ENCODE measurements at regions not wholly inside any gene's neighbourhood (a gene's known extent, or its start where the extent isn't known, plus 50 kb on each side); places are given as distances from the start of the nearest gene placed in this dataset.

DNA sequence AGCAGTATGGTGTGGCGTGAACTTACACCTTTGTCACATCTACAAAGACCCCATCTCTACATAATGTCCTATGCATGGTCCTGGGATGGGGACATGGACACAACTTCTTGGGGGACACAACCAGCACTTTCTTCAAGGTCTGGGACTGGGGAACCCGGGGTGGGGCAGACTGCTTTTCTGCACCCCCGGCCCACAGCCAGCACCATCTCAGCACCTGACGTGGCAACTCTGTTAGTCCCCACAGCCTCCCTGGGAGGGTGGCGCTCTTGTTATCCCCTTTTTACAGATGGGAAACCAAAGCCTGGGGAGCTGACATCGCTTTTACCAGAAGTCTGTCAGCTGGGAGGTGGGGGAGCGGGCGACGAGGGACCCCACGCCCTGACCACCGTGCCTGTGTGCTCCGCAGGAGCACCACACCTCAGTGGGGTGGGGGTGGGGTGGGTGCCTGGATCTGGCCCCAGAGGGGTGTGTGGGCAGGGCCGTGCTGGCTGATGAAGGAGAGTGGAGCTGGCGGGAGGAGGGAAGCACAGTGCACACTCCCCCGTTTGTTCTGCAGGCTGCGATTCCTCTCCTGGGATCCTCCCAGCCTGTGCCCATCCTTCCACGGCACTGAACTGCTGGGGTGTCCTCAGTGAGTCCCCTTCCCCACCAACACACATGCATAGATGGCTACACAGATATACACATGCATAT, 115.4 kb upstream of the GSE1 start:
- H2AFZ ChIP-seq (ENCODE audit: control insufficient read depth, low read length) = no peak overlapping the region
- FAIRE-seq (no peak), DNase-seq (ENCODE audit: low read depth, low spot score) (no peak)
- dilution Hi-C loops (cut with MboI; ENCODE audit: extremely low pct_ligation_motif_present, low sequenced_read_pairs) = no loop called here
- H3K9me1 ChIP-seq (ENCODE audit: control insufficient read depth, extremely low read depth, insufficient read depth, low read length) = no peaks in the 10 kb centered on the region
- H3K9ac ChIP-seq (ENCODE audit: control insufficient read depth, extremely low read depth, insufficient read depth, low read length) = no peak overlapping the region
- no peaks in the 10 kb centered on the region for H3K9me3 ChIP-seq (ENCODE audit: control insufficient read depth, low read depth, low read length)
- no peak overlapping the region for H3K27ac ChIP-seq (ENCODE audit: control insufficient read depth, insufficient read depth, low read length)
- no peaks in the 10 kb centered on the region for H3K36me3 ChIP-seq (ENCODE audit: control insufficient read depth in 2 of 2, extremely low read depth in 1 of 2, insufficient read depth in 2 of 2, low read length in 2 of 2)
- no peaks in the 10 kb centered on the region for H3K27me3 ChIP-seq (ENCODE audit: control insufficient read depth, extremely low read depth, insufficient read depth, low read length)
- H3K4me3 ChIP-seq (ENCODE audit: control insufficient read depth in 2 of 3, extremely low read depth in 1 of 3, insufficient read depth in 2 of 3, low read depth in 1 of 3, low read length in 3 of 3) = no peak overlapping the region
- peaks cover 6% of the 10 kb centered on the region for H4K20me1 ChIP-seq (ENCODE audit: control insufficient read depth, extremely low read depth, insufficient read depth, low read length)
- TF ChIP-seq EZH2 (IDR thresholded peaks at IDR 0.05; ENCODE audit: low read length) = no peak
- TF ChIP-seq, protein P1, sequence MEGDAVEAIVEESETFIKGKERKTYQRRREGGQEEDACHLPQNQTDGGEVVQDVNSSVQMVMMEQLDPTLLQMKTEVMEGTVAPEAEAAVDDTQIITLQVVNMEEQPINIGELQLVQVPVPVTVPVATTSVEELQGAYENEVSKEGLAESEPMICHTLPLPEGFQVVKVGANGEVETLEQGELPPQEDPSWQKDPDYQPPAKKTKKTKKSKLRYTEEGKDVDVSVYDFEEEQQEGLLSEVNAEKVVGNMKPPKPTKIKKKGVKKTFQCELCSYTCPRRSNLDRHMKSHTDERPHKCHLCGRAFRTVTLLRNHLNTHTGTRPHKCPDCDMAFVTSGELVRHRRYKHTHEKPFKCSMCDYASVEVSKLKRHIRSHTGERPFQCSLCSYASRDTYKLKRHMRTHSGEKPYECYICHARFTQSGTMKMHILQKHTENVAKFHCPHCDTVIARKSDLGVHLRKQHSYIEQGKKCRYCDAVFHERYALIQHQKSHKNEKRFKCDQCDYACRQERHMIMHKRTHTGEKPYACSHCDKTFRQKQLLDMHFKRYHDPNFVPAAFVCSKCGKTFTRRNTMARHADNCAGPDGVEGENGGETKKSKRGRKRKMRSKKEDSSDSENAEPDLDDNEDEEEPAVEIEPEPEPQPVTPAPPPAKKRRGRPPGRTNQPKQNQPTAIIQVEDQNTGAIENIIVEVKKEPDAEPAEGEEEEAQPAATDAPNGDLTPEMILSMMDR (optimal IDR thresholded peaks at IDR 0.05 in 1 of 3, IDR thresholded peaks at IDR 0.05 in 1 of 3, conservative IDR thresholded peaks at IDR 0.05 in 1 of 3; ENCODE audit: extremely low read depth in 1 of 3, insufficient read depth in 2 of 3, low read length in 3 of 3) = no peak
- H3K4me1 ChIP-seq (ENCODE audit: control insufficient read depth, extremely low read depth, insufficient read depth, low read length) = no peaks in the 10 kb centered on the region
- H3K79me2 ChIP-seq (ENCODE audit: control insufficient read depth, insufficient read depth, low read length) = no peaks in the 10 kb centered on the region
- no peak overlapping the region for H3K4me2 ChIP-seq (ENCODE audit: control insufficient read depth, extremely low read depth, insufficient read depth, low read depth, low read length)

DNA sequence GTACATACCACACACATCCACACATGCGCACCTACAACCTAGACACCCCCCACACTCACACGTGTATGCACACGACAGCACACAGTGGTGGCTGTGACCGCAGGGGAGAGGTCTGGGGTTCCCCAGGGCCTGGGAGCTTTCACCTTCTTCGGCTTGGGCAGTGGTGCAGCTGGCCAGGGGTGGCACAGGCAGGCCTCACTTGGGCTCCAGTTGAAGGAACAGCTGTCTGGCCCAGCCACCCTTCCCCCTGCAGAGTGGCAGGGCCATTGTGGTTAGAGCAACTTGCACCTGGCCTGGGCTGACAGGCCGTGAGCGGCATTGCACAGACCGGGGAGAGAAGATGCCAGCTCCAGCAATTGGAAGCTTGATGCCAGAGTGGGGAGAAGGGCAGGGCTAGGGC, 114.5 kb upstream of the GSE1 start:
- Histone ChIP-seq H3K9me3 (ENCODE audit: control insufficient read depth, low read depth, low read length) (no peaks in the 10 kb centered on the region), H3K9ac (ENCODE audit: control insufficient read depth, extremely low read depth, insufficient read depth, low read length) (no peak overlapping the region), H3K27ac (ENCODE audit: control insufficient read depth, insufficient read depth, low read length) (no peak overlapping the region), H3K4me3 (ENCODE audit: control insufficient read depth in 2 of 3, extremely low read depth in 1 of 3, insufficient read depth in 2 of 3, low read depth in 1 of 3, low read length in 3 of 3) (no peak overlapping the region), H3K27me3 (ENCODE audit: control insufficient read depth, extremely low read depth, insufficient read depth, low read length) (no peaks in the 10 kb centered on the region), H3K4me2 (ENCODE audit: control insufficient read depth, extremely low read depth, insufficient read depth, low read depth, low read length) (no peak overlapping the region), H3K79me2 (ENCODE audit: control insufficient read depth, insufficient read depth, low read length) (no peaks in the 10 kb centered on the region), H4K20me1 (ENCODE audit: control insufficient read depth, extremely low read depth, insufficient read depth, low read length) (peaks cover 4% of the 10 kb centered on the region), H3K36me3 (ENCODE audit: control insufficient read depth in 2 of 2, extremely low read depth in 1 of 2, insufficient read depth in 2 of 2, low read length in 2 of 2) (no peaks in the 10 kb centered on the region), H3K9me1 (ENCODE audit: control insufficient read depth, extremely low read depth, insufficient read depth, low read length) (no peaks in the 10 kb centered on the region), H3K4me1 (ENCODE audit: control insufficient read depth, extremely low read depth, insufficient read depth, low read length) (no peaks in the 10 kb centered on the region), H2AFZ (ENCODE audit: control insufficient read depth, low read length) (no peak overlapping the region)
- TF ChIP-seq, protein P1 (optimal IDR thresholded peaks at IDR 0.05 in 1 of 3, IDR thresholded peaks at IDR 0.05 in 1 of 3, conservative IDR thresholded peaks at IDR 0.05 in 1 of 3; ENCODE audit: extremely low read depth in 1 of 3, insufficient read depth in 2 of 3, low read length in 3 of 3) = no peak
- TF ChIP-seq EZH2 (IDR thresholded peaks at IDR 0.05; ENCODE audit: low read length) = no peak
- no peak for DNase-seq (ENCODE audit: low read depth, low spot score)
- dilution Hi-C loops (cut with MboI; ENCODE audit: extremely low pct_ligation_motif_present, low sequenced_read_pairs) = no loop called here
- FAIRE-seq = no peak
